Ishikawa (cell line): ENCODE measurements at regions not wholly inside any gene's neighbourhood (a gene's known extent, or its start where the extent isn't known, plus 50 kb on each side); places are given as distances from the start of the nearest gene placed in this dataset.

Experiments used
- CEBPB ChIP-seq: IDR thresholded peaks from 2 replicates; pipeline ENCODE4 v1.6.1; 2012
- EGR1 ChIP-seq: IDR thresholded peaks from 2 replicates; pipeline ENCODE4 v1.6.1; 2012
- EP300 ChIP-seq: IDR thresholded peaks from 2 replicates; pipeline ENCODE4 v1.6.1; 2012; ENCODE audit warnings: borderline replicate concordance
- MAX ChIP-seq: IDR thresholded peaks from 2 replicates; pipeline ENCODE4 v1.6.1; 2012
- REST ChIP-seq: IDR thresholded peaks from 2 replicates; pipeline ENCODE4 v1.6.1; 2012; ENCODE audit warnings: low read depth, mild to moderate bottlenecking
- YY1 ChIP-seq: IDR thresholded peaks from 2 replicates; pipeline ENCODE4 v1.6.1; 2012; ENCODE audit warnings: low read depth
- ZBTB7A ChIP-seq: IDR thresholded peaks from 2 replicates; pipeline ENCODE4 v1.6.1; 2012; ENCODE audit warnings: low read depth

GRCh38 chr14:66076176-66076575 is 410.0 kb upstream of the CCDC196 start:
- TF ChIP-seq CEBPB = no peak
- no peak for TF ChIP-seq ZBTB7A
- no peak for TF ChIP-seq MAX
- TF ChIP-seq EP300 = no peak
- no peak for TF ChIP-seq EGR1
- TF ChIP-seq YY1 = no peak
- TF ChIP-seq REST = no peak
